Caco-2 (cell line): ENCODE measurements at regions not wholly inside any gene's neighbourhood (a gene's known extent, or its start where the extent isn't known, plus 50 kb on each side); places are given as distances from the start of the nearest gene placed in this dataset.

Experiments used
- BruUV-seq: library from RNA; stranded (reverse); fragments of 400-500 nt; replicated peaks from 2 replicates; lab custom pipeline; 2021; lab: Mats Ljungman, UMichigan
- CTCF ChIA-PET: fragments of 300-600 bp; sonication (Branson Sonifier 250); formaldehyde crosslinking; loops from one replicate; lab custom pipeline; 2022; ENCODE audit warnings: antibody characterized with exemption; lab: Charles Lee
- POLR2A ChIA-PET: fragments of 300-600 bp; sonication (Branson Sonifier 250); formaldehyde crosslinking; loops from one replicate; lab custom pipeline; 2022; ENCODE audit warnings: antibody characterized with exemption; lab: Charles Lee
- DNase-seq, 2 experiments: peaks; one replicate each; pipeline versions ENCODE4 v3.0.0 to v3.0.0-alpha.2; 2020 to 2022
- H3K27me3 ChIP-seq: replicated peaks from 2 replicates; pipeline ENCODE4 v1.6.0; 2011; ENCODE audit warnings: low read length; ENCODE audit not compliant: control insufficient read depth, insufficient read depth
- H3K36me3 ChIP-seq: 2 replicates; pipeline ENCODE4 v1.5.1; 2011; ENCODE audit warnings: low read length; ENCODE audit not compliant: control insufficient read depth, insufficient read depth
- H3K4me1 ChIP-seq: fragments of 250-450 bp; sonication (Bioruptor Pico); 2 replicates; pipeline ENCODE4 v1.5.1; 2020; ENCODE audit warnings: mild to moderate bottlenecking
- H3K4me3 ChIP-seq: 2 replicates; pipeline ENCODE4 v1.5.1; 2011; ENCODE audit warnings: low read depth, mild to moderate bottlenecking, control low read depth, low read length
- H3K9me3 ChIP-seq: fragments of 250-450 bp; sonication (Bioruptor Pico); 2 replicates; pipeline ENCODE4 v1.5.1; 2020; ENCODE audit warnings: mild to moderate bottlenecking, moderate library complexity
- H3K27ac Mint-ChIP-seq: one replicate; pipeline ENCODE4 v1.8.0; 2022; ENCODE audit warnings: mixed read lengths; ENCODE audit not compliant: unreplicated experiment
- H3K27me3 Mint-ChIP-seq: one replicate; pipeline ENCODE4 v1.8.0; 2022; ENCODE audit warnings: mixed read lengths; ENCODE audit not compliant: insufficient read depth, unreplicated experiment
- H3K36me3 Mint-ChIP-seq: one replicate; pipeline ENCODE4 v1.8.0; 2022; ENCODE audit warnings: mild to moderate bottlenecking, mixed read lengths; ENCODE audit not compliant: insufficient read depth, unreplicated experiment
- H3K4me1 Mint-ChIP-seq: one replicate; pipeline ENCODE4 v1.8.0; 2022; ENCODE audit warnings: low read depth, mixed read lengths; ENCODE audit not compliant: unreplicated experiment
- H3K4me3 Mint-ChIP-seq: one replicate; pipeline ENCODE4 v1.8.0; 2022; ENCODE audit warnings: mild to moderate bottlenecking, moderate library complexity, mixed read lengths; ENCODE audit not compliant: unreplicated experiment
- H3K9me3 Mint-ChIP-seq: one replicate; pipeline ENCODE4 v1.8.0; 2022; ENCODE audit warnings: mixed read lengths; ENCODE audit not compliant: unreplicated experiment
- intact Hi-C: fragments of 100-400 bp; cut with micrococcal nuclease; formaldehyde crosslinking; loops from one replicate; pipeline ENCODE4 v1.10.0; 2022; ENCODE audit not compliant: unreplicated experiment
- TF ChIP-seq, protein P1 (sequence below), 2 experiments: fragments of 200-600 bp in 1 of 2; IDR thresholded peaks; 1 replicate in 1 of 2; 2 replicates in 1 of 2; pipeline versions ENCODE4 v1.5.1 to v1.8.0; 2011 to 2022; ENCODE audit warnings: antibody characterized with exemption in 1 of 2, control low read depth in 1 of 2, inconsistent platforms in 1 of 2, low read depth in 1 of 2, low read length in 1 of 2, mild to moderate bottlenecking in 1 of 2, moderate library complexity in 1 of 2; ENCODE audit not compliant: insufficient read depth in 1 of 2, severe bottlenecking in 1 of 2, unreplicated experiment in 1 of 2

DNA sequence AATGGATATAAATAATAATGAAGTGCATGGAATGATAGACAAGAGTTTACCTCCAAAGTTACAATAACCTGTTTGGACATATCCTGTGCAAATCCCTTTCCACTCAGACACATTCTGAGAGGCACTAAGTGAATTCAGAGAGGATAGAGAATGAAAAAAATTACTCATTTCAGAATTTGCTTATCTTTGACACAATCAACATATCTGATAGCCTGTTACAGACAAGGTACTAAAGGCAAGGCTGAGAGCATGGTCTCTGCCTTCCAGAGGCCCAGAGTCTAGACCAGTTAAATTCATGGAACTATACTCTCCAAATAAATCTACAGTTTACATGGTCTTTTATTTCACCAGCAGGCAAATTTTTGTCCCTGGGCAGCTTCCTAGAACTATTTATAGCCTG, 371.8 kb upstream of the PTGER4 start:
- Mint-ChIP-seq H3K4me3 (no peak overlapping the region), H3K27me3 (peaks cover 3% of the 10 kb centered on the region), H3K4me1 (no peaks in the 10 kb centered on the region), H3K9me3 (no peaks in the 10 kb centered on the region), H3K27ac (no peak overlapping the region), H3K36me3 (no peaks in the 10 kb centered on the region)
- ChIA-PET CTCF (no interaction called here), POLR2A (no interaction called here)
- no peak overlapping the region for H3K4me3 ChIP-seq
- DNase-seq, result no peak
- BruUV-seq, result no TSS peak
- H3K27me3 ChIP-seq, result no peaks in the 10 kb centered on the region
- TF ChIP-seq, protein P1, sequence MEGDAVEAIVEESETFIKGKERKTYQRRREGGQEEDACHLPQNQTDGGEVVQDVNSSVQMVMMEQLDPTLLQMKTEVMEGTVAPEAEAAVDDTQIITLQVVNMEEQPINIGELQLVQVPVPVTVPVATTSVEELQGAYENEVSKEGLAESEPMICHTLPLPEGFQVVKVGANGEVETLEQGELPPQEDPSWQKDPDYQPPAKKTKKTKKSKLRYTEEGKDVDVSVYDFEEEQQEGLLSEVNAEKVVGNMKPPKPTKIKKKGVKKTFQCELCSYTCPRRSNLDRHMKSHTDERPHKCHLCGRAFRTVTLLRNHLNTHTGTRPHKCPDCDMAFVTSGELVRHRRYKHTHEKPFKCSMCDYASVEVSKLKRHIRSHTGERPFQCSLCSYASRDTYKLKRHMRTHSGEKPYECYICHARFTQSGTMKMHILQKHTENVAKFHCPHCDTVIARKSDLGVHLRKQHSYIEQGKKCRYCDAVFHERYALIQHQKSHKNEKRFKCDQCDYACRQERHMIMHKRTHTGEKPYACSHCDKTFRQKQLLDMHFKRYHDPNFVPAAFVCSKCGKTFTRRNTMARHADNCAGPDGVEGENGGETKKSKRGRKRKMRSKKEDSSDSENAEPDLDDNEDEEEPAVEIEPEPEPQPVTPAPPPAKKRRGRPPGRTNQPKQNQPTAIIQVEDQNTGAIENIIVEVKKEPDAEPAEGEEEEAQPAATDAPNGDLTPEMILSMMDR (IDR thresholded peaks at IDR 0.05; ENCODE audit: insufficient read depth in 1 of 2, low read depth in 1 of 2, low read length in 1 of 2, severe bottlenecking in 1 of 2, unreplicated experiment in 1 of 2), result no peak
- intact Hi-C loops, result no loop called here
- no peaks in the 10 kb centered on the region for H3K9me3 ChIP-seq
- no peaks in the 10 kb centered on the region for H3K4me1 ChIP-seq
- H3K36me3 ChIP-seq, result no peaks in the 10 kb centered on the region

DNA sequence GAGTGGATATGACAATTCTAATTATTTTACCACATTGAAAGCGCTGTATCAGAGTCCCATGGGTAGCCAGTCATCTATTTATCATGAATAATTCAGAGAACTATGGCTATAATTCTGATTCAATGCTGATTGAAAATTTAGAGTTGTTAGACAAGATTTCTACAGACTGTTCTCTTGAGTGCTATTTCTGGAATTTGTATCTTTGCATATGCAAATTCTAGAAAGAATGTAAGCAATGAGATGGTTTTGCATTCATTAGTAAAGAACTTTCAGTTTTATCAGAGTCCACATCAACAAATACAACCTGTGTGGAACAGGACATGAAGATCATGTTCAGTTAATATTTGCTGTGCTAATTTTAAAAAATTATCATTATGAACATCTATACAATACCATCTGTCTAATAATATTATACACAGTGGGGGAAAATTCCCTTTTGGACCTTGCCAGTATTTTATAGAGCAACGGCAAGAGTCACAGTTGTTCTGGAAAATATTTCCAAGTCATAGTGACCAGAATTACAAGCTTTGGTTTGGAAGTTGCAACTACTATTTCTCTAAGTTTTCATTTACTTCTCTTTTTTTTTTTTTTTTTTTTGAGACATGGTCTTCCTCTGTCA, 372.7 kb upstream of the PTGER4 start:
- no peaks in the 10 kb centered on the region for H3K4me1 ChIP-seq
- POLR2A ChIA-PET, result no interaction called here
- H3K4me3 Mint-ChIP-seq, result no peak overlapping the region
- TF ChIP-seq, protein P1 (IDR thresholded peaks at IDR 0.05; ENCODE audit: insufficient read depth in 1 of 2, low read depth in 1 of 2, low read length in 1 of 2, severe bottlenecking in 1 of 2, unreplicated experiment in 1 of 2), result no peak
- intact Hi-C loops, result no loop called here
- no peaks in the 10 kb centered on the region for H3K9me3 ChIP-seq
- H3K9me3 Mint-ChIP-seq, result no peaks in the 10 kb centered on the region
- peaks cover 3% of the 10 kb centered on the region for H3K27me3 Mint-ChIP-seq
- no TSS peak for BruUV-seq
- H3K36me3 ChIP-seq, result no peaks in the 10 kb centered on the region
- no peaks in the 10 kb centered on the region for H3K36me3 Mint-ChIP-seq
- no peak overlapping the region for H3K4me3 ChIP-seq
- no peaks in the 10 kb centered on the region for H3K27me3 ChIP-seq
- DNase-seq, result no peak
- CTCF ChIA-PET, result no interaction called here
- no peak overlapping the region for H3K27ac Mint-ChIP-seq
- no peaks in the 10 kb centered on the region for H3K4me1 Mint-ChIP-seq

DNA sequence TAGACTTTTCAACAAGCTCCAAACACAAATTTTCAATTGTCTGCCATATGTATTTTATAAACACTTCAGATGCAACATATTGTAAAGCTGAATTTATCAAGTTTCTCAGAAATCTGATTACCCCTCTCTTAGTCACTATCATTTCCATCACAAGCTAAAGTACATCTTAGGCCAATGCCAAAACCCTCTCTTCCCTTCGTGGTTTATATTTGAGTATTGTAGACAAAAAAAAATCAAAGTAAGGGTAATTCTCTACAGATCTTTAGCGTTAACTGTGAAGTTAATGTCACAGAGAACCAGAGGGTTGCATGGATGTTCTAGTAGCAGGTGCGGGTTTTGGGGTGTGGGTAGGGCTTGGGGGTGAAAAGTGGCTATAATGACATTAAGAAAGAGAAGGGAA, 387.7 kb upstream of the PTGER4 start:
- Histone ChIP-seq H3K4me3 (no peak overlapping the region), H3K4me1 (no peaks in the 10 kb centered on the region), H3K36me3 (no peaks in the 10 kb centered on the region), H3K9me3 (no peaks in the 10 kb centered on the region), H3K27me3 (no peaks in the 10 kb centered on the region)
- intact Hi-C loops, result no loop called here
- Mint-ChIP-seq H3K9me3 (no peaks in the 10 kb centered on the region), H3K4me1 (no peaks in the 10 kb centered on the region), H3K36me3 (no peaks in the 10 kb centered on the region), H3K27ac (no peak overlapping the region), H3K4me3 (no peak overlapping the region), H3K27me3 (peaks cover 3% of the 10 kb centered on the region)
- ChIA-PET POLR2A (no interaction called here), CTCF (no interaction called here)
- DNase-seq, result no peak
- no TSS peak for BruUV-seq
- TF ChIP-seq, protein P1 (IDR thresholded peaks at IDR 0.05; ENCODE audit: insufficient read depth in 1 of 2, low read depth in 1 of 2, low read length in 1 of 2, severe bottlenecking in 1 of 2, unreplicated experiment in 1 of 2), result no peak
